K562 (cell line): ENCODE measurements at regions not wholly inside any gene's neighbourhood (a gene's known extent, or its start where the extent isn't known, plus 50 kb on each side); places are given as distances from the start of the nearest gene placed in this dataset.

Experiments
- ATAC-seq: fragments of 200-7000 bp; cut with Tn5 transposase; 3 replicates; pipeline ENCODE4 v1.9.1; 2020; ENCODE audit warnings: moderate library complexity
- BruUV-seq: library from RNA; stranded (reverse); fragments of 400-500 nt; replicated peaks from 2 replicates; lab custom pipeline; 2021; lab: Mats Ljungman, UMichigan
- CTCF ChIA-PET: fragments of 300-600 bp; formaldehyde crosslinking; extraction: SDS; loops from one replicate; lab custom pipeline; 2021; ENCODE audit warnings: low intra/inter-chr PET ratio; lab: Yijun Ruan, JAX
- POLR2A ChIA-PET: fragments of 300-600, 350-650 bp; sonication (Branson Sonifier 250); formaldehyde crosslinking; extraction: SDS; loops from one replicate; lab custom pipeline; 2021; ENCODE audit warnings: antibody characterized with exemption, inconsistent platforms; lab: Yijun Ruan, JAX
- DNase-seq, 4 experiments: peaks; one replicate each; pipeline versions ENCODE4 v3.0.0 to v3.0.0-alpha.2; 2011 to 2018; ENCODE audit warnings: low spot score in 3 of 4, mixed read lengths in 3 of 4; ENCODE audit errors: extremely low read depth in 1 of 4
- FAIRE-seq: peaks from 2 replicates; lab custom pipeline; 2011; peaks lifted over from hg19 to GRCh38; lab: Jason Lieb, UNC
- H2AFZ ChIP-seq: 2 replicates; pipeline ENCODE4 v1.6.0; 2011; ENCODE audit warnings: low read depth, low read length, control low read depth, inconsistent platforms
- H3K27ac ChIP-seq: fragments of 200-600 bp; 3 replicates; pipeline ENCODE4 v1.8.0; 2011; ENCODE audit warnings: low read depth, mild to moderate bottlenecking, control low read depth, inconsistent platforms, low read length, moderate library complexity, mixed read lengths; ENCODE audit errors: extremely low read depth
- H3K27me3 ChIP-seq, 2 experiments: fragments of 300-600 bp in 1 of 2; 2 replicates in 1 of 2; 3 replicates in 1 of 2; pipeline versions ENCODE4 v1.6.0 to v1.8.0; 2011; ENCODE audit warnings: inconsistent platforms in 2 of 2, low read length in 2 of 2, mild to moderate bottlenecking in 1 of 2, mixed read lengths in 1 of 2, moderate library complexity in 1 of 2; ENCODE audit not compliant: control insufficient read depth in 2 of 2, insufficient read depth in 2 of 2
- H3K36me3 ChIP-seq: fragments of 300-600 bp; 3 replicates; pipeline ENCODE4 v1.8.0; 2011; ENCODE audit warnings: mild to moderate bottlenecking, low read length, inconsistent platforms; ENCODE audit not compliant: control insufficient read depth, insufficient read depth
- H3K4me1 ChIP-seq, 2 experiments: fragments of 200-600 bp in 1 of 2; replicated peaks in 1 of 2; 2 replicates in 1 of 2; 3 replicates in 1 of 2; pipeline versions ENCODE4 v1.5.1 to v1.8.0; 2011; ENCODE audit warnings: inconsistent platforms in 2 of 2, low read length in 2 of 2, mild to moderate bottlenecking in 1 of 2, mixed read lengths in 1 of 2, moderate library complexity in 1 of 2; ENCODE audit not compliant: control insufficient read depth in 2 of 2, insufficient read depth in 2 of 2
- H3K4me2 ChIP-seq: 2 replicates; pipeline ENCODE4 v1.6.1; 2011; ENCODE audit warnings: low read length, control low read depth, inconsistent platforms, mixed read lengths; ENCODE audit not compliant: insufficient read depth
- H3K4me3 ChIP-seq: fragments of 200-600 bp; sonication (generic), shearing (Covaris generic); 2 replicates; pipeline ENCODE4 v1.5.1; 2016; ENCODE audit warnings: control low read depth, inconsistent platforms
- H3K79me2 ChIP-seq: fragments of 200-600 bp; 3 replicates; pipeline ENCODE4 v1.8.0; 2011; ENCODE audit warnings: low read length, inconsistent platforms; ENCODE audit not compliant: control insufficient read depth, insufficient read depth
- H3K9ac ChIP-seq, 2 experiments: 2 replicates each; pipeline versions ENCODE4 v1.6.0 to v1.6.1; 2011; ENCODE audit warnings: low read depth in 2 of 2, low read length in 2 of 2, control low read depth in 1 of 2, inconsistent platforms in 1 of 2, mild to moderate bottlenecking in 1 of 2, mixed read lengths in 1 of 2; ENCODE audit not compliant: insufficient read depth in 1 of 2
- H3K9me1 ChIP-seq: one replicate; pipeline ENCODE4 v1.6.0; 2011; ENCODE audit warnings: inconsistent platforms, mild to moderate bottlenecking, low read length, moderate library complexity; ENCODE audit not compliant: control insufficient read depth, insufficient read depth
- H3K9me3 ChIP-seq: replicated peaks from 2 replicates; pipeline ENCODE4 v1.5.1; 2011; ENCODE audit warnings: low read depth, low read length, inconsistent platforms; ENCODE audit not compliant: control insufficient read depth, insufficient read depth
- H4K20me1 ChIP-seq: replicated peaks from 2 replicates; pipeline ENCODE4 v1.6.1; 2011; ENCODE audit warnings: low read length, inconsistent platforms, mixed read lengths; ENCODE audit not compliant: control insufficient read depth, insufficient read depth
- EGR1 ChIP-seq: fragments of 450-650 bp; conservative IDR thresholded peaks from 2 replicates; pipeline ENCODE4 v1.6.1; 2017; ENCODE audit warnings: mild to moderate bottlenecking
- LCOR ChIP-seq: sonication (generic); formaldehyde crosslinking; IDR thresholded peaks from 2 replicates; pipeline ENCODE4 v1.8.0; 2022; ENCODE audit warnings: mild to moderate bottlenecking, missing genetic modification reagents
- SAP30 ChIP-seq: fragments of 200-600 bp; sonication (generic); IDR thresholded peaks from 2 replicates; pipeline ENCODE4 v1.6.1; 2012; ENCODE audit warnings: borderline replicate concordance, low read depth, mild to moderate bottlenecking, moderate library complexity, low read length, control low read depth, inconsistent platforms; ENCODE audit not compliant: insufficient read depth, poor library complexity, severe bottlenecking
- SIRT6 ChIP-seq: IDR thresholded peaks from one replicate; pipeline ENCODE4 v1.6.1; 2012; ENCODE audit warnings: low read depth, mild to moderate bottlenecking, control low read depth, inconsistent platforms, low read length, moderate library complexity
- THRA ChIP-seq: fragments of 450-650 bp; IDR thresholded peaks from 2 replicates; pipeline ENCODE4 v1.6.1; 2017; ENCODE audit warnings: mild to moderate bottlenecking, moderate library complexity
- ZKSCAN1 ChIP-seq: fragments of 150-350 bp; IDR thresholded peaks from 2 replicates; pipeline ENCODE4 v1.6.1; 2016; ENCODE audit warnings: low read depth, low read length
- ZNF717 ChIP-seq: fragments of 250-450 bp; sonication (Bioruptor Pico); IDR thresholded peaks from 2 replicates; pipeline ENCODE4 v1.5.0; 2021
- WGBS: fragments of 100-300 bp; shearing (Covaris generic); methylation state at CpG from one replicate; pipeline ENCODE4 v1.1.6; 2016; ENCODE audit warnings: low coverage, mixed read lengths; ENCODE audit not compliant: insufficient coverage; ENCODE audit errors: missing lambda C conversion rate; 5-methylcytosine and 5-hydroxymethylcytosine counted together
- in situ Hi-C: fragments of 300-500 bp; cut with MboI; formaldehyde crosslinking; loops from 4 replicates; pipeline ENCODE4 v1.15.0; 2018; ENCODE audit warnings: inconsistent platforms, mixed read lengths
- intact Hi-C: fragments of 100-400 bp; cut with micrococcal nuclease; formaldehyde crosslinking; loops from 2 replicates; pipeline ENCODE4 v1.14.2; 2022

DNA sequence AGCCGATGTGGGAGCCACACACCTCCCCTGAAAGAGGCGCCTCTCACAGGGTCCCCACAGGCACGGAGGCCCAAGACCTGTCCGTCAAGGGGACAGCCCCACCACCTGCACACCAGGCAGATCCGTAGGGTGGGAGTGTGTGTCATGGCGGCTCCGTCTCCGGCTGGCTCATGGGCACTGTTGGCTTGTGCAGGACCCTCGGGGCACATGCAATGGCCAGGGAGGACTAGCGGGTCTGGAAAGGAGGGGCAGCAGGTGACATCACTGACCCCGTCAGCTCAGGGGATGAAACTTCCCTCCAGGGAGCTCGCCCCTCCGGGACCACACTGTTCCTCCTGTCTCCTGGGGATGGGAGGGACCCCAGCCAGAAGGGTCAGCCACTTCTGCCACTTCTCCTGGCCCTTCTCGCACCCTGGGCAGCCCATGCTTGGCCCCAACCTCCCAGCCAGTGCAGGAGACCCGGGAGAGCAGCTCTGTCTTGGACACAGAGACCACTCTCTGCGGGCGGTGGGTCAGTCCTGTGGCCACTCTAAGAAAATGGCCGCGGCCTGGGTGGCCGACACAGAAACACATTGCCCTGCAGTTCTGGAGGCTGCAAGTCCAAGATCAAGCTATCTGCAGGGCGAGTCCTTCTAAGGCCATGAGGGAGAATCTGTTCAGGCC is 75.1 kb upstream of the TWIST2 start:
- peaks cover 0 to 14% of the 10 kb centered on the region in 2 experiments; a peak in 3 of 5 replicates for H3K27me3 ChIP-seq
- TF ChIP-seq ZNF717 (CRISPR knock-in tag) (no peak), EGR1 (no peak), SAP30 (no peak), SIRT6 (no peak), THRA (no peak), LCOR (no peak), ZKSCAN1 (no peak)
- no peak for FAIRE-seq
- no peak overlapping the region for H2AFZ ChIP-seq
- H3K9ac ChIP-seq: no peak overlapping the region
- no peak for ATAC-seq
- H3K9me3 ChIP-seq: no peaks in the 10 kb centered on the region
- H3K9me1 ChIP-seq: no peaks in the 10 kb centered on the region
- no peak overlapping the region for H3K4me2 ChIP-seq
- no peaks in the 10 kb centered on the region; a peak in 1 of 5 replicates for H3K4me1 ChIP-seq
- in situ Hi-C loops: no loop called here
- H3K4me3 ChIP-seq: no peak overlapping the region
- under 1% methylated on average over 17 of the region's 21 CpGs for WGBS
- no TSS peak for BruUV-seq
- CTCF ChIA-PET: no interaction called here
- no peak overlapping the region for H3K27ac ChIP-seq
- H4K20me1 ChIP-seq: no peaks in the 10 kb centered on the region
- intact Hi-C loops: no loop called here
- POLR2A ChIA-PET: no interaction called here
- no peaks in the 10 kb centered on the region for H3K79me2 ChIP-seq
- no peaks in the 10 kb centered on the region for H3K36me3 ChIP-seq
- no peak for DNase-seq
